CD14-positive monocyte (primary cell): ENCODE measurements at regions not wholly inside any gene's neighbourhood (a gene's known extent, or its start where the extent isn't known, plus 50 kb on each side); places are given as distances from the start of the nearest gene placed in this dataset.

Experiments used
- DNase-seq, 3 donors: peaks; one replicate each; pipeline ENCODE4 v3.0.0-alpha.2; 2011 to 2022
- H2AFZ ChIP-seq: 2 replicates; pipeline ENCODE4 v1.6.0; 2012; ENCODE audit warnings: mild to moderate bottlenecking, low read depth, low read length, inconsistent platforms; ENCODE audit not compliant: insufficient read depth, poor library complexity, severe bottlenecking
- H3K27ac ChIP-seq, 2 donors: 1 replicate in 1 of 2; 2 replicates in 1 of 2; pipeline ENCODE4 v1.5.1; 2012 to 2013; ENCODE audit warnings: low read length in 2 of 2, control low read depth in 1 of 2, inconsistent platforms in 1 of 2, low read depth in 1 of 2, mild to moderate bottlenecking in 1 of 2
- H3K27me3 ChIP-seq, 2 donors: one replicate each; pipeline versions ENCODE4 v1.6.0 to v1.6.1; 2011 to 2013; ENCODE audit warnings: low read length in 2 of 2; ENCODE audit not compliant: control insufficient read depth in 2 of 2, insufficient read depth in 2 of 2
- H3K36me3 ChIP-seq, 2 donors: replicated peaks in 1 of 2; 1 replicate in 1 of 2; 2 replicates in 1 of 2; pipeline versions ENCODE4 v1.5.1 to v1.6.1; 2012 to 2013; ENCODE audit warnings: low read length in 2 of 2, control low read depth in 1 of 2, inconsistent platforms in 1 of 2, mild to moderate bottlenecking in 1 of 2; ENCODE audit not compliant: insufficient read depth in 2 of 2, control insufficient read depth in 1 of 2
- H3K4me1 ChIP-seq, 2 donors: 1 replicate in 1 of 2; 2 replicates in 1 of 2; pipeline versions ENCODE4 v1.5.1 to v1.6.1; 2012 to 2013; ENCODE audit warnings: low read length in 2 of 2, control low read depth in 1 of 2, inconsistent platforms in 1 of 2, mild to moderate bottlenecking in 1 of 2, moderate library complexity in 1 of 2; ENCODE audit not compliant: insufficient read depth in 2 of 2, control insufficient read depth in 1 of 2
- H3K4me2 ChIP-seq: replicated peaks from 2 replicates; pipeline ENCODE3; 2012; ENCODE audit warnings: low read length, moderate library complexity, mild to moderate bottlenecking; ENCODE audit not compliant: poor library complexity, severe bottlenecking; ENCODE audit errors: extremely low read depth
- H3K4me3 ChIP-seq, 3 experiments: fragments of 200-600 bp in 1 of 3; sonication (generic) in 1 of 3; replicated peaks in 1 of 3; 1 replicate in 2 of 3; 2 replicates in 1 of 3; pipeline ENCODE4 v1.5.1; 2011 to 2013; ENCODE audit warnings: low read length in 3 of 3, mild to moderate bottlenecking in 3 of 3, control low read depth in 2 of 3, low read depth in 2 of 3, inconsistent platforms in 1 of 3, moderate library complexity in 1 of 3
- H3K79me2 ChIP-seq: 2 replicates; pipeline ENCODE4 v1.6.0; 2012; ENCODE audit warnings: mild to moderate bottlenecking, control low read depth, inconsistent platforms, low read length, moderate library complexity; ENCODE audit not compliant: insufficient read depth
- H3K9ac ChIP-seq: 2 replicates; pipeline ENCODE4 v1.6.0; 2017; ENCODE audit warnings: low read length, mild to moderate bottlenecking; ENCODE audit not compliant: insufficient read depth, poor library complexity, severe bottlenecking
- H3K9me3 ChIP-seq, 2 donors: replicated peaks in 1 of 2; 1 replicate in 1 of 2; 2 replicates in 1 of 2; pipeline versions ENCODE4 v1.5.1 to v1.6.1; 2012 to 2013; ENCODE audit warnings: low read length in 2 of 2, control low read depth in 1 of 2; ENCODE audit not compliant: control insufficient read depth in 1 of 2, insufficient read depth in 1 of 2
- H4K20me1 ChIP-seq: 2 replicates; pipeline ENCODE4 v1.6.0; 2012; ENCODE audit warnings: mild to moderate bottlenecking, low read length, control low read depth, moderate library complexity; ENCODE audit not compliant: insufficient read depth
- H3K27ac Mint-ChIP-seq, 7 donors: one replicate each; pipeline ENCODE4 v1.8.0; 2020; ENCODE audit warnings: mild to moderate bottlenecking in 7 of 7, mixed read lengths in 7 of 7, moderate library complexity in 6 of 7, inconsistent platforms in 2 of 7
- H3K27me3 Mint-ChIP-seq, 3 donors: one replicate each; pipeline ENCODE4 v1.8.0; 2021 to 2022; ENCODE audit warnings: low read depth in 3 of 3, mild to moderate bottlenecking in 3 of 3, mixed read lengths in 3 of 3, moderate library complexity in 3 of 3, inconsistent platforms in 1 of 3
- H3K36me3 Mint-ChIP-seq, 2 donors: one replicate each; pipeline ENCODE4 v1.8.0; 2020; ENCODE audit warnings: mixed read lengths in 2 of 2, inconsistent platforms in 1 of 2, mild to moderate bottlenecking in 1 of 2
- H3K4me1 Mint-ChIP-seq: one replicate; pipeline ENCODE4 v1.8.0; 2020; ENCODE audit warnings: mild to moderate bottlenecking, mixed read lengths
- H3K4me3 Mint-ChIP-seq, 2 donors: one replicate each; pipeline ENCODE4 v1.8.0; 2020; ENCODE audit warnings: mild to moderate bottlenecking in 2 of 2, mixed read lengths in 2 of 2, moderate library complexity in 1 of 2
- H3K9me3 Mint-ChIP-seq, 7 donors: one replicate each; pipeline ENCODE4 v1.8.0; 2020 to 2022; ENCODE audit warnings: mixed read lengths in 7 of 7, mild to moderate bottlenecking in 6 of 7, moderate library complexity in 6 of 7, inconsistent platforms in 2 of 7
- CTCF ChIP-seq: fragments of 200-600 bp; IDR thresholded peaks from one replicate; pipeline ENCODE4 v1.8.0; 2022; ENCODE audit warnings: antibody characterized with exemption, mild to moderate bottlenecking
- WGBS: methylation state at CpG from one replicate; pipeline ENCODE4 v1.1.5; 2013; ENCODE audit warnings: missing lambda C conversion rate; ENCODE audit not compliant: insufficient coverage; 5-methylcytosine and 5-hydroxymethylcytosine counted together
- intact Hi-C, 2 donors: fragments of 100-400 bp; cut with micrococcal nuclease; formaldehyde crosslinking; loops; one replicate each; pipeline versions ENCODE4 v1.15.0 to v1.15.1; 2023

DNA sequence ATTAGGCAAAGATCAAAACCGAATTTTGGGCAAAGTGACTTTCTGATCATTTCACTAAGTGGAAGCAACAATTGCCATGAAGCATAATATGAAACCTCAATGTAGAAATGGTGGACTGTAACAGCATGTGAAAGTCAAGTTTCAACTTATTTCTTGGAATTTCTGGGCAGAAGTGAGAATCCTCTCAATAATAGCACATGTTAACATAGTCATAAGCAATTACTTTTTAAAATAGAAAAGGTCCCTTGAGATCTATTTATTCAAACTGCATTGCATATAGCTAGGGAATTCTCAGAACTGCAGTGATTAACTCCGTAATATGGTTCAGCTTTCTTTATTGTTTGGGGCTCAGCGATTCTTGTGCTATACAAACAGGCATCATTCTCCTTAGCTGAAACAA is 136.7 kb upstream of the ATP2B1 start:
- no peak overlapping the region for H3K4me3 ChIP-seq
- no peak overlapping the region for H3K4me3 Mint-ChIP-seq
- intact Hi-C loops = no loop called here
- H3K4me2 ChIP-seq = no peak overlapping the region
- H4K20me1 ChIP-seq = no peaks in the 10 kb centered on the region
- H3K9ac ChIP-seq = no peak overlapping the region
- no peaks in the 10 kb centered on the region for H3K79me2 ChIP-seq
- no peak for DNase-seq
- H3K27ac Mint-ChIP-seq = no peak overlapping the region
- no peaks in the 10 kb centered on the region for H3K9me3 Mint-ChIP-seq
- no peaks in the 10 kb centered on the region for H3K36me3 ChIP-seq
- peaks cover 20% of the 10 kb centered on the region for H3K4me1 Mint-ChIP-seq
- no peaks in the 10 kb centered on the region for H3K27me3 ChIP-seq
- no CpG with 5 or more reads among the region's 3 CpGs for WGBS
- H3K27ac ChIP-seq = no peak overlapping the region
- H3K9me3 ChIP-seq = no peaks in the 10 kb centered on the region
- H3K4me1 ChIP-seq = peaks cover 18 to 26% of the 10 kb centered on the region in 2 donors
- no peaks in the 10 kb centered on the region for H3K36me3 Mint-ChIP-seq
- H3K27me3 Mint-ChIP-seq = no peaks in the 10 kb centered on the region
- no peak for TF ChIP-seq CTCF
- no peak overlapping the region for H2AFZ ChIP-seq

DNA sequence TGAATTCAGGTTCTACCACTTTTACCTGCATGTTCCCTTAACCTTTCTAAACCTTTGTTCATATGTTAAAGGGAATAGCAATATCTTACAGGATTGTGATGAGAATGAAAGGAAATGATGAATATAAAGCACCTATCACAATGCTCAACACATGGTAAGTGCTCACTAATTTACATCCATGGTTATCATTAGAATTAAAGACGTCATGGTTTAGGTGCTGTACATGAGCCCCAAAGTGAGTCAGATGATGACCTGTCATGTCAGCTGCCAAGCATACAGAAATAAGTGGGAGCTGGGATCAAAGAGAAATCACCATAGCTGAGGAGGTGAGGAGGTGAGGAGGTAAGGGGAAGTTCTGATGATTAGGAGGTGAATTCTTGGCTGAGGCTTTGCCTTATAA is 135.9 kb upstream of the ATP2B1 start:
- no peaks in the 10 kb centered on the region for H3K79me2 ChIP-seq
- no peaks in the 10 kb centered on the region for H3K36me3 Mint-ChIP-seq
- WGBS = 100% methylated on average over 1 of the region's 1 CpG
- TF ChIP-seq CTCF = no peak
- intact Hi-C loops = no loop called here
- H3K9me3 Mint-ChIP-seq = no peaks in the 10 kb centered on the region
- no peaks in the 10 kb centered on the region for H4K20me1 ChIP-seq
- H3K4me1 Mint-ChIP-seq = peaks cover 24% of the 10 kb centered on the region
- no peaks in the 10 kb centered on the region for H3K36me3 ChIP-seq
- no peak for DNase-seq
- H3K9me3 ChIP-seq = no peaks in the 10 kb centered on the region
- H3K4me3 Mint-ChIP-seq = no peak overlapping the region
- peak overlapping the region in 1 of 7 donors; percentile 25 for H3K27ac Mint-ChIP-seq
- H3K4me2 ChIP-seq = no peak overlapping the region
- H2AFZ ChIP-seq = no peak overlapping the region
- H3K9ac ChIP-seq = no peak overlapping the region
- no peaks in the 10 kb centered on the region for H3K27me3 Mint-ChIP-seq
- H3K4me3 ChIP-seq = no peak overlapping the region
- H3K27me3 ChIP-seq = no peaks in the 10 kb centered on the region
- H3K4me1 ChIP-seq = peaks cover 22 to 30% of the 10 kb centered on the region in 2 donors
- H3K27ac ChIP-seq = no peak overlapping the region
